PC-3 (cell line): ENCODE measurements at regions not wholly inside any gene's neighbourhood (a gene's known extent, or its start where the extent isn't known, plus 50 kb on each side); places are given as distances from the start of the nearest gene placed in this dataset.

Experiments
- ATAC-seq: fragments of 200-7000 bp; cut with Tn5 transposase; 2 replicates; pipeline ENCODE4 v1.9.1; 2020; ENCODE audit warnings: mild to moderate bottlenecking, moderate library complexity
- BruUV-seq: library from RNA; stranded (reverse); fragments of 400-500 nt; replicated peaks from 2 replicates; lab custom pipeline; 2021; lab: Mats Ljungman, UMichigan
- CTCF ChIA-PET: fragments of 300-600 bp; sonication (Branson Sonifier 250); formaldehyde crosslinking; loops from one replicate; lab custom pipeline; 2022; ENCODE audit warnings: antibody characterized with exemption; lab: Charles Lee
- POLR2A ChIA-PET: fragments of 300-600 bp; sonication (Branson Sonifier 250); formaldehyde crosslinking; loops from one replicate; lab custom pipeline; 2022; ENCODE audit warnings: antibody characterized with exemption; ENCODE audit not compliant: unreplicated experiment; lab: Charles Lee
- DNase-seq: peaks from one replicate; pipeline ENCODE4 v3.0.0-alpha.2; 2015
- H2AFZ ChIP-seq: fragments of 300-600 bp; sonication (generic); 2 replicates; pipeline ENCODE4 v1.6.0; 2016; ENCODE audit warnings: antibody characterized with exemption, low read length
- H3F3A ChIP-seq: fragments of 300-600 bp; sonication (generic); one replicate; pipeline ENCODE4 v1.6.0; 2017; ENCODE audit warnings: antibody characterized with exemption, low read length, control low read depth, mild to moderate bottlenecking; ENCODE audit not compliant: unreplicated experiment
- H3K27ac ChIP-seq: fragments of 300-600 bp; sonication (generic); 2 replicates; pipeline ENCODE4 v1.5.1; 2016; ENCODE audit warnings: mild to moderate bottlenecking, low read length
- H3K27me3 ChIP-seq: fragments of 300-600 bp; sonication (generic); 2 replicates; pipeline ENCODE4 v1.6.1; 2016; ENCODE audit warnings: low read length, mixed read lengths
- H3K36me3 ChIP-seq: fragments of 300-600 bp; sonication (generic); 2 replicates; pipeline ENCODE4 v1.6.1; 2016; ENCODE audit warnings: low read depth, mixed run types, low read length, mixed read lengths
- H3K4me1 ChIP-seq: fragments of 300-600 bp; sonication (generic); 2 replicates; pipeline ENCODE4 v1.5.1; 2016; ENCODE audit warnings: low read length; ENCODE audit not compliant: insufficient read depth
- H3K4me2 ChIP-seq: fragments of 300-600 bp; sonication (generic); 2 replicates; pipeline ENCODE4 v1.6.0; 2016; ENCODE audit warnings: low read length
- H3K4me3 ChIP-seq: fragments of 300-600 bp; sonication (generic); 2 replicates; pipeline ENCODE4 v1.5.1; 2016; ENCODE audit warnings: mild to moderate bottlenecking, low read length, mixed read lengths
- H3K79me2 ChIP-seq: fragments of 300-600 bp; sonication (generic); 2 replicates; pipeline ENCODE4 v1.6.1; 2017; ENCODE audit warnings: low read length, mixed read lengths
- H3K9ac ChIP-seq: fragments of 300-600 bp; sonication (generic); 2 replicates; pipeline ENCODE4 v1.6.0; 2016; ENCODE audit warnings: mild to moderate bottlenecking, low read length
- H3K9me2 ChIP-seq: fragments of 300-600 bp; sonication (generic); replicated peaks from 2 replicates; pipeline ENCODE4 v1.6.1; 2016; ENCODE audit warnings: mixed run types, low read length, mixed read lengths
- H3K9me3 ChIP-seq: fragments of 300-600 bp; sonication (generic); 2 replicates; pipeline ENCODE4 v1.6.1; 2016; ENCODE audit warnings: low read length, mixed read lengths
- H4K20me1 ChIP-seq: fragments of 300-600 bp; sonication (generic); 2 replicates; pipeline ENCODE4 v1.6.1; 2016; ENCODE audit warnings: low read length, mixed read lengths
- EZH2 ChIP-seq: fragments of 300-600 bp; sonication (generic); IDR thresholded peaks from one replicate; pipeline ENCODE4 v1.6.1; 2017; ENCODE audit warnings: antibody characterized with exemption, mild to moderate bottlenecking, low read length; ENCODE audit not compliant: unreplicated experiment
- EZH2phosphoT487 ChIP-seq: fragments of 300-600 bp; sonication (generic); IDR thresholded peaks from 2 replicates; pipeline ENCODE4 v1.6.1; 2018; ENCODE audit warnings: mild to moderate bottlenecking, antibody characterized with exemption, low read length, borderline replicate concordance
- intact Hi-C: fragments of 100-400 bp; cut with micrococcal nuclease; formaldehyde crosslinking; loops from 2 replicates; pipeline ENCODE4 v1.9.0; 2023
- TF ChIP-seq, protein P1 (sequence below): fragments of 300-600 bp; sonication (generic); conservative IDR thresholded peaks from 2 replicates; pipeline ENCODE4 v1.5.1; 2017; ENCODE audit warnings: antibody characterized with exemption, low read depth, mild to moderate bottlenecking, low read length

DNA sequence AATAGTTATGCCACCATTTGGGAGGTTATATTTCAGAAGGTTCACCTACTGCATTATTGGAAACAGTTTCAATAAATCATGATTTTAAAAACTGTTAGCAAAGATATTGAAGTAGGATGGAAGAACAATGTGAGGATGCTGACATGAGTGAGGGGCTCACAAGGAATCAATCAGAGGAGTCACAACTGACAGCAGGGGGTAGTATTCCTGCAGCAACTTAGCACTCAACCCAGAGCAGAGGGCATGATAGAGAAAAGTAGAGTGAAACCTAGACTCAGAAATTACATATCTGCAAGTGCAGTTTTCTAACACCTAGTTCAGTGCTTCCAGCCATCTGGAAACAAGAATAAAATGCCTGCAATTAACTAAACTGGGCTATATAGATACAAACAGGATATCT lies 772.5 kb upstream of the USP15 start:
- ChIA-PET CTCF (no interaction called here), POLR2A (no interaction called here)
- no peak overlapping the region for H3K4me3 ChIP-seq
- H3K9me3 ChIP-seq, result no peaks in the 10 kb centered on the region
- no peaks in the 10 kb centered on the region for H3K36me3 ChIP-seq
- BruUV-seq, result no TSS peak
- H3K27me3 ChIP-seq, result no peaks in the 10 kb centered on the region
- no peaks in the 10 kb centered on the region for H3K9me2 ChIP-seq
- H3K79me2 ChIP-seq, result no peaks in the 10 kb centered on the region
- no peak overlapping the region for H2AFZ ChIP-seq
- no peak for ATAC-seq
- H3K4me1 ChIP-seq, result 0 out of 2 replicates have a peak, but pooled peaks cover 3% of the 10 kb centered on the region
- no peak for TF ChIP-seq EZH2
- intact Hi-C loops, result no loop called here
- no peaks in the 10 kb centered on the region for H4K20me1 ChIP-seq
- H3F3A ChIP-seq, result no peaks in the 10 kb centered on the region
- DNase-seq, result no peak
- no peak overlapping the region for H3K4me2 ChIP-seq
- H3K27ac ChIP-seq, result no peak overlapping the region
- no peak overlapping the region for H3K9ac ChIP-seq

DNA sequence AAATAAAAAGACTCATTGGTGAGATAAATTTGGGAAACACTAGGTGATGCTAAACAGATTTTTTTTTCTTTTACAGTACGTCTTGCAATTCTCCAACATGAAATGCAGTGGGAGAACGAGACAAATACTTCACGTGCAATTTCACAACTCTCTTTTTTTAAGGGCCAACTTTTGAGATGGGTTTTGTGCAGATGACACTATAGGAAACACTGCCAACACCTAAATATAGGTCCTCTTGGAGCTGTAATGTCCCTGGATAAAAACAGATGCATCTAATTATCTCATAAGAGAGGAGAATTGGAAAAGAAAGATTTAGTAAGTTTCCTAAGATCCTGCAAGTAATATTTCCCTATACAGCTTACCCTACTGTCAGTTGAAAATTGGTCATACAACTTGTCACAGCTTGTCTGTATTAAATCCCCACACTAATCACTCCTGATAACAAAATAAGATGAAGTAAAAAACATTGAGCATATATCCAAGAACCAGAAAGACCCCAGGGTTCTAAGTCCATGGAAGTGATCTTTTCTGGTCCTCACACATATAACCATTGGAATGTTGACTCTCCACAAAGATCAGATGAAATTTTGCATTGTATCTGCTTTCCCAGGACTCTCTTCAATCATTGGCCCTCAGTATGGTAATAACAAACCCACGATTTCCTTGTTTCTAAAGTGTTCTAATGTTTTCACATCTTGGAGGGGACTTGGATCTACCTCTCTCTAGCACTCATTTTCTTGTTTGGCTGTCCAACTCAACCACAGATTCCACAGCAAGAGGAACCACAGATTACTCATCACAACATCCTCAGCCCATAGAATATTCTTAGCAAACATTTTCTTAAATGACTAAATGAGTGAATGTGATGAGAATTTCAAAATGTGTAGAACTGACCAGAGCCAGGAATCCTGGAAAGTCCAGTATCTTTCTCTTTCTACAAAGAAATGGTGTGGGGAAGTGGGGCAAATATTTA lies 769.4 kb upstream of the USP15 start:
- no peak for TF ChIP-seq EZH2
- TF ChIP-seq, protein P1, sequence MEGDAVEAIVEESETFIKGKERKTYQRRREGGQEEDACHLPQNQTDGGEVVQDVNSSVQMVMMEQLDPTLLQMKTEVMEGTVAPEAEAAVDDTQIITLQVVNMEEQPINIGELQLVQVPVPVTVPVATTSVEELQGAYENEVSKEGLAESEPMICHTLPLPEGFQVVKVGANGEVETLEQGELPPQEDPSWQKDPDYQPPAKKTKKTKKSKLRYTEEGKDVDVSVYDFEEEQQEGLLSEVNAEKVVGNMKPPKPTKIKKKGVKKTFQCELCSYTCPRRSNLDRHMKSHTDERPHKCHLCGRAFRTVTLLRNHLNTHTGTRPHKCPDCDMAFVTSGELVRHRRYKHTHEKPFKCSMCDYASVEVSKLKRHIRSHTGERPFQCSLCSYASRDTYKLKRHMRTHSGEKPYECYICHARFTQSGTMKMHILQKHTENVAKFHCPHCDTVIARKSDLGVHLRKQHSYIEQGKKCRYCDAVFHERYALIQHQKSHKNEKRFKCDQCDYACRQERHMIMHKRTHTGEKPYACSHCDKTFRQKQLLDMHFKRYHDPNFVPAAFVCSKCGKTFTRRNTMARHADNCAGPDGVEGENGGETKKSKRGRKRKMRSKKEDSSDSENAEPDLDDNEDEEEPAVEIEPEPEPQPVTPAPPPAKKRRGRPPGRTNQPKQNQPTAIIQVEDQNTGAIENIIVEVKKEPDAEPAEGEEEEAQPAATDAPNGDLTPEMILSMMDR, result no peak
- no peak for TF ChIP-seq EZH2phosphoT487
- Histone ChIP-seq H4K20me1 (no peaks in the 10 kb centered on the region), H3K27ac (no peak overlapping the region), H3K4me3 (no peak overlapping the region), H3K27me3 (no peaks in the 10 kb centered on the region), H3K9me3 (no peaks in the 10 kb centered on the region), H3K36me3 (no peaks in the 10 kb centered on the region), H3K4me1 (0 out of 2 replicates have a peak, but pooled peaks cover 3% of the 10 kb centered on the region), H3F3A (no peaks in the 10 kb centered on the region), H2AFZ (no peak overlapping the region), H3K9me2 (no peaks in the 10 kb centered on the region), H3K79me2 (no peaks in the 10 kb centered on the region), H3K9ac (no peak overlapping the region), H3K4me2 (no peak overlapping the region)
- intact Hi-C loops, result no loop called here
- ChIA-PET CTCF (no interaction called here), POLR2A (no interaction called here)
- ATAC-seq (peak; percentile 65), DNase-seq (peak; percentile 45)
- BruUV-seq, result no TSS peak

DNA sequence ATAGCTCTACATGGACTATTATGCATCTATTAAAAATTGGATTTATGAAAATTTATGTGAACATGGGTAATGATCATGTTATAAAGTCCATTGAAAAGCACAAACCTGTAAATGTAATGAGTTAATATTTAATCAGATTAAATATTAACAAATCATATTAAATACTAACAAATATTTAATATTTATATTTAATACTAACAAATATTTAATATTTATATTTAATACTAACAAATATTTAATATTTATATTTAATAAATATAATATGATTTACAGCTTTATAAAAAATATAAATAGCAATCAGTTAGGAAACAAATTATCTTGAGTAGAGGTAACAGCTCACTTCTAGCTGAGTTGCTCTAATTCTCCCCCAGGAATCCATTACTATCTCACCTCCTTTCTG lies 758.0 kb upstream of the USP15 start:
- ChIA-PET POLR2A (no interaction called here), CTCF (no interaction called here)
- 0 out of 2 replicates have a peak, but pooled peaks cover 3% of the 10 kb centered on the region for H3K9me2 ChIP-seq
- no peak overlapping the region for H3K9ac ChIP-seq
- no peak overlapping the region for H2AFZ ChIP-seq
- no peak overlapping the region for H3K4me3 ChIP-seq
- TF ChIP-seq EZH2 (no peak), EZH2phosphoT487 (no peak)
- TF ChIP-seq, protein P1, result no peak
- no peak overlapping the region for H3K27ac ChIP-seq
- no peaks in the 10 kb centered on the region for H3F3A ChIP-seq
- no peak for ATAC-seq
- no peaks in the 10 kb centered on the region for H3K9me3 ChIP-seq
- BruUV-seq, result no TSS peak
- no peaks in the 10 kb centered on the region for H3K4me1 ChIP-seq
- no peaks in the 10 kb centered on the region for H4K20me1 ChIP-seq
- no peak overlapping the region for H3K4me2 ChIP-seq
- H3K36me3 ChIP-seq, result no peaks in the 10 kb centered on the region
- no peak for DNase-seq
- no peaks in the 10 kb centered on the region for H3K27me3 ChIP-seq
- no peaks in the 10 kb centered on the region for H3K79me2 ChIP-seq
- intact Hi-C loops, result no loop called here
